Nephron progenitor cell (in vitro differentiated cells): ENCODE measurements at regions not wholly inside any gene's neighbourhood (a gene's known extent, or its start where the extent isn't known, plus 50 kb on each side); places are given as distances from the start of the nearest gene placed in this dataset.
A peak's percentile ranks its signal among the peaks of the same experiment; 100 is the strongest.
"Not testable (repeated sequence)": the region's sequence is repeated elsewhere in the genome, so short reads cannot be mapped to it uniquely, and the experiment has no call there.

Experiments
- DNase-seq: peaks from one replicate; pipeline ENCODE4 v3.0.0; 2021
- H3K27ac Mint-ChIP-seq: 2 replicates; pipeline ENCODE4 v1.8.0; 2021; ENCODE audit warnings: mild to moderate bottlenecking, moderate library complexity, mixed read lengths
- H3K27me3 Mint-ChIP-seq: 2 replicates; pipeline ENCODE4 v1.8.0; 2021; ENCODE audit warnings: mild to moderate bottlenecking, low read depth, mixed read lengths; ENCODE audit not compliant: poor library complexity
- H3K36me3 Mint-ChIP-seq: 2 replicates; pipeline ENCODE4 v1.8.0; 2021; ENCODE audit warnings: low read depth, mixed read lengths
- H3K4me1 Mint-ChIP-seq: 2 replicates; pipeline ENCODE4 v1.8.0; 2021; ENCODE audit warnings: mixed read lengths
- H3K4me3 Mint-ChIP-seq: 2 replicates; pipeline ENCODE4 v1.8.0; 2021; ENCODE audit warnings: mild to moderate bottlenecking, moderate library complexity, mixed read lengths
- H3K9me3 Mint-ChIP-seq: 2 replicates; pipeline ENCODE4 v1.8.0; 2021; ENCODE audit warnings: mild to moderate bottlenecking, moderate library complexity, mixed read lengths
- TF ChIP-seq, protein P1 (sequence below): fragments of 200-600 bp; sonication (generic); IDR thresholded peaks from 2 replicates; pipeline ENCODE4 v1.5.0; 2021; ENCODE audit warnings: antibody characterized with exemption

DNA sequence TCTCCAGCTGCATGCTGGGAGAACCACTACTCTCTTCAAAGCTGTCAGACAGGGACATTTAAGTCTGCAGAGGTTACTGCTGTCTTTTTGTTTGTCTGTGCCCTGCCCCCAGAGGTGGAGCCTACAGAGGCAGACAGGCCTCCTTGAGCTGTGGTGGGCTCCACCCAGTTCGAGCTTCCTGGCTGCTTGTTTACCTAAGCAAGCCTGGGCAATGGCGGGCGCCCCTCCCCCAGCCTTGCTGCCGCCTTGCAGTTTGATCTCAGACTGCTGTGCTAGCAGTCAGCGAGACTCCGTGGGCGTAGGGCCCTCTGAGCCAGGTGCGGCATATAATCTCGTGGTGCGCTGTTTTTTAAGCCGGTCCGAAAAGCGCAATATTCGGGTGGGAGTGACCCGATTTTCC, 215.0 kb downstream of the STIM2 start:
- H3K4me3 Mint-ChIP-seq: peak overlapping the region; percentile 23
- DNase-seq, H3K27ac Mint-ChIP-seq, H3K9me3 Mint-ChIP-seq, H3K36me3 Mint-ChIP-seq, H3K27me3 Mint-ChIP-seq, H3K4me1 Mint-ChIP-seq: not testable (repeated sequence)

DNA sequence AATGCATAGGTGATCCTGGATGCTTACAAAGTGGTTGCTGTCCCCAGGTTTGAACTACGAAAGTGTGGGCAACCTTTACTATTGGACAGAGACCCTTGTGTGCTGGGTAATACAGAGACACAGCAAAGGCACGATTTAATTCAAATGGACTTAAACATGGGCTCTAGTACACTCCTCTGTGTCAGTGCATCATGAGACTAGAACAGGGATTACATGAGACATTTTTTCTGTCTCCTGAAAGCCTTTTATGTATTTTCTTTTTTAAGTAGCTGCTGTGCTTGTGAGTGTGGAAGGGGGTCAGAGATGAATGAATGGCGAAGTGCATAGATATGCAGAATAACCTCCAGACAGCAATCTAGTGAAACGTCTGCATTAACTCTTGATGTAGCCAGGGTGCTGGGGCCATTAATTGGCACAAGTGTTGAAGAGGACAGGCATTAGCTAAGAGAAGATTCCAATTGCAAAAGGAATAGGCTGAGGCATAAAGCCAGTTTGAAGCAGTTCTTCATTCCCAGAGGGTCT, 218.4 kb downstream of the STIM2 start:
- peaks cover 14% of the 10 kb centered on the region for H3K4me1 Mint-ChIP-seq
- no peak overlapping the region for H3K27ac Mint-ChIP-seq
- H3K36me3 Mint-ChIP-seq: peaks cover 4% of the 10 kb centered on the region
- DNase-seq: no peak
- peaks cover 7% of the 10 kb centered on the region for H3K9me3 Mint-ChIP-seq
- peaks cover 12% of the 10 kb centered on the region for H3K27me3 Mint-ChIP-seq
- H3K4me3 Mint-ChIP-seq: no peak overlapping the region
- TF ChIP-seq, protein P1, sequence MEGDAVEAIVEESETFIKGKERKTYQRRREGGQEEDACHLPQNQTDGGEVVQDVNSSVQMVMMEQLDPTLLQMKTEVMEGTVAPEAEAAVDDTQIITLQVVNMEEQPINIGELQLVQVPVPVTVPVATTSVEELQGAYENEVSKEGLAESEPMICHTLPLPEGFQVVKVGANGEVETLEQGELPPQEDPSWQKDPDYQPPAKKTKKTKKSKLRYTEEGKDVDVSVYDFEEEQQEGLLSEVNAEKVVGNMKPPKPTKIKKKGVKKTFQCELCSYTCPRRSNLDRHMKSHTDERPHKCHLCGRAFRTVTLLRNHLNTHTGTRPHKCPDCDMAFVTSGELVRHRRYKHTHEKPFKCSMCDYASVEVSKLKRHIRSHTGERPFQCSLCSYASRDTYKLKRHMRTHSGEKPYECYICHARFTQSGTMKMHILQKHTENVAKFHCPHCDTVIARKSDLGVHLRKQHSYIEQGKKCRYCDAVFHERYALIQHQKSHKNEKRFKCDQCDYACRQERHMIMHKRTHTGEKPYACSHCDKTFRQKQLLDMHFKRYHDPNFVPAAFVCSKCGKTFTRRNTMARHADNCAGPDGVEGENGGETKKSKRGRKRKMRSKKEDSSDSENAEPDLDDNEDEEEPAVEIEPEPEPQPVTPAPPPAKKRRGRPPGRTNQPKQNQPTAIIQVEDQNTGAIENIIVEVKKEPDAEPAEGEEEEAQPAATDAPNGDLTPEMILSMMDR: no peak

DNA sequence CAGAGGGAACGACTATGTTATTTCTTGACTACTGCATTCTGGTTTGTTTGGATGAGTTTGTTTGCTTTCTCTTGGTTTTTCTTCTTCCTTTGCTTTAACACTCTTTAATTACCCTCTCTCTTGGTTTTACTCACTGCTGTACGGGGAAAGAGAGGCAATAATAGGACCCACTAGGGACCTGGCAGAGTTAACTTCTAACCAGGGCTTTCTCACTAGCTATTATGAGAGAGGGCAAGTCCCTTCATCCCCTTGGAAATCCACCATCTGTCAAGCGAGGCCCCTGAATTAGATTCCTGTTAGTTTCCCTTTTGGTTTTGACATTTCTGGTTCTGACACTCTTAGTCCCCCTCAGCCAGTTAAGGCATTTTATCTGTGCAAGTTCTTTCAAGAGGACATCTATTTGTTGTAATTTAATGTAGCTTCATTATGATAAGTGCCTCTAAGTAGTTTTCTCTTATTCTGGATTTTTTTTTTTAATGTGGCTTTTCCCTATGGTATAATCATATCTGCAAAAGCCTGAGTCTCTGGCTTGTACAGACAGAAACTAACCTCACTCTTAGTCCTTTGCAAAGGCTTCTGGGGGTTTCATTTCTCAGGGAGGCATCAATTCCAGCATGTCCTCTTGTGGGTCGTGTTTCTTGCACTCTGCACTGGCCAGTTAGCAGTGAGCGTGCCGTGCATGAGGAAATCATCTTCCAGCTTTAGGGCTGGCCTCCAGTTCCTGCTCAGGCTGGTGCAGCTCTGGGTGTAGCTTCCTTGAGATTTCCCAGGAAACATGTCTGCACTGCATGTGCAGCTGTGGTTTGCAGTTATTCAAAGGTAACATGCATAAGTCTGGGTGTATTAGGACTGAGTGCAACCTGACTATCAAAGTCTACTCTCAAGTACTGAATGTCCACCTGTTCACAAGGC, 221.3 kb downstream of the STIM2 start:
- peaks cover 34% of the 10 kb centered on the region for H3K27me3 Mint-ChIP-seq
- H3K4me1 Mint-ChIP-seq: peaks cover 27% of the 10 kb centered on the region
- no peaks in the 10 kb centered on the region for H3K9me3 Mint-ChIP-seq
- DNase-seq: no peak
- TF ChIP-seq, protein P1: no peak
- H3K4me3 Mint-ChIP-seq: no peak overlapping the region
- H3K36me3 Mint-ChIP-seq: no peaks in the 10 kb centered on the region
- H3K27ac Mint-ChIP-seq: no peak overlapping the region

DNA sequence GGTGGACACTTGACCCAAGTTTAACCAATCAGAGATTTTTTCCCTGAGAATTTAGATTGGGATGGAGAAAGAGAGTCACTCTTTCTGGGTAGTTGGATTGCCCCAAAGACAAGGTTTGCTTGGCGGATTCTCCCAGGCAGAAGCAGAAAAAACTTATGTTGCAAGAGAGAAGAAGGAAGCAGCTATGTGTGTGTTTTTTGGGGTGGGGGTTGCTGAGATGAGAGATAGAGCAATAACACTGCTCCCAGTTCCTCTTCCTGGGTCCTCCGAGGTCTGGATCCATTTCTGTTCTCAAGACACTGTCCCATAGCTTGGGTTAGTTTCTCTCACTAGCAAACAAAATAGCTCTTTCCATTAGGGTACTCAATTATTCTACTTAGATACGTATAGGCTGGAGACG, 222.1 kb downstream of the STIM2 start:
- no peak for DNase-seq
- Mint-ChIP-seq H3K9me3 (no peaks in the 10 kb centered on the region), H3K4me3 (no peak overlapping the region), H3K4me1 (peaks cover 33% of the 10 kb centered on the region), H3K27me3 (peaks cover 37% of the 10 kb centered on the region), H3K27ac (no peak overlapping the region), H3K36me3 (no peaks in the 10 kb centered on the region)
- TF ChIP-seq, protein P1: no peak

DNA sequence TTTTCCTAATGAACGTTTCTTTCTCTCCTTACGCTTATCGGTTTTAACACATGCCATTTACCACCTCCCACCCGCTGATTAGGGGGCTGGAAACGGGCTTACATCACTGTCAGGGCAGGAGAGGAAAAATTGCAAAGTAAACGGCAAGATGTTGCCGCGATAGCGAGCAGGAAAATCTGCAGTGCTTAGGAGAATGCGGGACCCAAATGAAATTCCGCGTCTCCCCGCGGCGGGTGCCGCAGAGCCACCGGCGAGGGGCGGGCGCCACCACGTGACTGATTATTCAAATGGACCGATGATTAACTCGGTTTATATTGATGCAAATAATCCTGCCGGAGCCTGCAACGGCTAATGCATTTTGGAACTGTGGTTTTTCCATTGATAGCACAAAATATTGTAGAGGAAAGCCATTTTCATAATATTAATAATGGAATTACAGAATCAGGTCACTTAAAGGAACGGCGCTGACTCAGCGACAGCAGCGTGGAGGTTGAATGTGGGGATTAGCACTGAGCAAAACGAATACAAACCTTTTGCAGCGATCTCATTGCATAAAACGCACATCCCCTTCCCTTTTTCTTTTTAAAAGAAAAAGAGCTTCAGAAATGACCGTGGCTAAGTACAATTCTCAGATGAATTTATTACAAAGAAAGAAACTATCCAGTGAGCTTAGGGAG, 224.2 kb downstream of the STIM2 start:
- DNase-seq: peak; percentile 71
- Mint-ChIP-seq H3K4me3 (peak overlapping the region; percentile 85), H3K27ac (no peak overlapping the region), H3K36me3 (no peaks in the 10 kb centered on the region), H3K9me3 (no peaks in the 10 kb centered on the region), H3K27me3 (peaks cover 42% of the 10 kb centered on the region), H3K4me1 (peaks cover 53% of the 10 kb centered on the region)
- TF ChIP-seq, protein P1: peak; percentile 31

DNA sequence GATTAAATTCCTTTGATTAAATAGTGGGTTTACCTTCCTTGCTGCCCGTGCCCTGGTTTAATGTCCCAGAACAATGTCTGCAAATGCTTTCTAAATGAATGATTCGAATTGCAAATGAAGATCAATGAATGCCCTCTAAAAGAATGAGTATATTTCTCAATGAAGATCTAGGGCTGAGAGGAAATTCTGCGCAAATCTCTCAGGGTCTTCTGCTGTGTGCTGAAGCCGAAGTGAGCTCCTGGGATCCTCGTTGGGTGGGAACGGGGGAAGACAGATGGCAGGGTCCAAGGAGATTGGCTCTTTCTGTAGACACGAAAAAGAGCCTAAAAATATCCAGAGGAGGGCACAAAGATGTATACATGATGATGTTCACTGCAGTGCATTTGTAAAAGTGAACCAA, 224.8 kb downstream of the STIM2 start:
- Mint-ChIP-seq H3K4me3 (peak overlapping the region; percentile 85), H3K9me3 (no peaks in the 10 kb centered on the region), H3K27me3 (peaks cover 46% of the 10 kb centered on the region), H3K36me3 (no peaks in the 10 kb centered on the region), H3K27ac (no peak overlapping the region), H3K4me1 (peaks cover 59% of the 10 kb centered on the region)
- TF ChIP-seq, protein P1: no peak
- no peak for DNase-seq
